Duodenal mucosa (tissue), 2 donors: ENCODE measurements at regions not wholly inside any gene's neighbourhood (a gene's known extent, or its start where the extent isn't known, plus 50 kb on each side); places are given as distances from the start of the nearest gene placed in this dataset.

ENCODE experiments used
- H3K27ac ChIP-seq: one replicate; pipeline ENCODE4 v1.7.0; 2013; ENCODE audit warnings: low read depth, low read length
- H3K27me3 ChIP-seq, 2 donors: one replicate each; pipeline ENCODE4 v1.7.0; 2013; ENCODE audit warnings: low read length in 2 of 2, control low read depth in 1 of 2; ENCODE audit not compliant: insufficient read depth in 2 of 2, control insufficient read depth in 1 of 2
- H3K36me3 ChIP-seq, 2 donors: one replicate each; pipeline ENCODE4 v1.7.0; 2013; ENCODE audit warnings: low read length in 2 of 2, control low read depth in 1 of 2; ENCODE audit not compliant: insufficient read depth in 2 of 2, control insufficient read depth in 1 of 2
- H3K4me1 ChIP-seq, 2 donors: one replicate each; pipeline ENCODE4 v1.7.0; 2013; ENCODE audit warnings: low read length in 2 of 2, control low read depth in 1 of 2; ENCODE audit not compliant: insufficient read depth in 2 of 2, control insufficient read depth in 1 of 2
- H3K4me3 ChIP-seq, 2 donors: one replicate each; pipeline ENCODE4 v1.7.0; 2013; ENCODE audit warnings: low read length in 2 of 2, low read depth in 1 of 2
- H3K9ac ChIP-seq, 2 donors: one replicate each; pipeline ENCODE4 v1.7.0; 2013; ENCODE audit warnings: low read length in 2 of 2, low read depth in 1 of 2
- H3K9me3 ChIP-seq, 2 donors: one replicate each; pipeline ENCODE4 v1.7.0; 2013; ENCODE audit warnings: low read length in 2 of 2, control low read depth in 1 of 2; ENCODE audit not compliant: control insufficient read depth in 1 of 2

GRCh38 chr6:2375443-2375842 is 130.0 kb upstream of the GMDS start:
- no peaks in the 10 kb centered on the region for H3K9me3 ChIP-seq
- H3K4me3 ChIP-seq: no peak overlapping the region
- H3K9ac ChIP-seq: no peak overlapping the region
- H3K36me3 ChIP-seq: no peaks in the 10 kb centered on the region
- H3K4me1 ChIP-seq: no peaks in the 10 kb centered on the region
- H3K27ac ChIP-seq: no peak overlapping the region
- no peaks in the 10 kb centered on the region for H3K27me3 ChIP-seq

GRCh38 chr6:2369606-2370005 is 124.2 kb upstream of the GMDS start:
- Histone ChIP-seq H3K27me3 (no peaks in the 10 kb centered on the region), H3K27ac (no peak overlapping the region), H3K4me1 (no peaks in the 10 kb centered on the region), H3K9me3 (no peaks in the 10 kb centered on the region), H3K9ac (no peak overlapping the region), H3K36me3 (no peaks in the 10 kb centered on the region), H3K4me3 (no peak overlapping the region)

DNA sequence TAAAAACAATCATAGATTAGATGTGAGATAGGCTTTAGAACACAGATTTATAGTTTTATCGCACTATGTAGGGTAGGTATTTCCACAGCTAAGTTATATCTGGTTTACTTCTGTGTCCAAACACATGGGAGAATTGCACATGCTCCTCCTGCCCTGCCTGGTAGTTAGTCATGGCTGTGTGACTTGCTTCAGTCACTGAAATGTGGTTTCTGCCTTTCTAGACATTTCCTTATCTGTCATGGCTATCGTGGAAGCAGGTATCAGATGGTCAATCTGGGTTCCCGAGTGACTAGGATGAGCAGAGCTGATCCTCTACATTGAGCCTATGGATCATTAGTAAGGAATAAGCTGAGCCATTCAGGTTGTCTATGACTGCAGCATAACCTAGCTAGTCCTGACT is 117.8 kb upstream of the GMDS start:
- Histone ChIP-seq H3K4me1 (no peaks in the 10 kb centered on the region), H3K36me3 (peaks cover 0 to 12% of the 10 kb centered on the region in 2 donors), H3K9ac (no peak overlapping the region), H3K27me3 (no peaks in the 10 kb centered on the region), H3K27ac (no peak overlapping the region), H3K9me3 (no peaks in the 10 kb centered on the region), H3K4me3 (no peak overlapping the region)

GRCh38 chr6:2361195-2361594 is 115.8 kb upstream of the GMDS start:
- H3K36me3 ChIP-seq: peaks cover 0 to 12% of the 10 kb centered on the region in 2 donors
- no peak overlapping the region for H3K4me3 ChIP-seq
- no peaks in the 10 kb centered on the region for H3K4me1 ChIP-seq
- no peaks in the 10 kb centered on the region for H3K27me3 ChIP-seq
- H3K9ac ChIP-seq: no peak overlapping the region
- no peak overlapping the region for H3K27ac ChIP-seq
- H3K9me3 ChIP-seq: no peaks in the 10 kb centered on the region

DNA sequence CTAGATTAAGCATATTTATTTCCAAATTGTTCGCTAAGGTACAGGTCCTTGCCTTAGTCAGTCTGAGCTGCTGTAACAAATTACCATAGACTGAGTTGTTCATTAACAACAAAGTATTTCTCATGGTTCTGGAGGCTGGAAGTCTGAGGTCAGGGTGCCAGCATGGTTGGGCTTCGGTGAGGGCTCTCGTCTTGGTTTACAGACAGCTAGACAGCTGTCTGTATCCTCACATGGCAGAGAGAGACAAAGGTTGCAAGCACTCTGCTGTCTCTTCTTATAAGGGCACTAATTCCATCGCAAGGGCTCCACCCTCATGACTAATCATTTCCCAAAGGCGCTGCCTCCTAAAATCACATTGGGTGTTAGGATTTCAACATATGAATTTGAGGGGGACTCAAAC is 115.3 kb upstream of the GMDS start:
- Histone ChIP-seq H3K36me3 (peaks cover 0 to 12% of the 10 kb centered on the region in 2 donors), H3K4me1 (no peaks in the 10 kb centered on the region)

DNA sequence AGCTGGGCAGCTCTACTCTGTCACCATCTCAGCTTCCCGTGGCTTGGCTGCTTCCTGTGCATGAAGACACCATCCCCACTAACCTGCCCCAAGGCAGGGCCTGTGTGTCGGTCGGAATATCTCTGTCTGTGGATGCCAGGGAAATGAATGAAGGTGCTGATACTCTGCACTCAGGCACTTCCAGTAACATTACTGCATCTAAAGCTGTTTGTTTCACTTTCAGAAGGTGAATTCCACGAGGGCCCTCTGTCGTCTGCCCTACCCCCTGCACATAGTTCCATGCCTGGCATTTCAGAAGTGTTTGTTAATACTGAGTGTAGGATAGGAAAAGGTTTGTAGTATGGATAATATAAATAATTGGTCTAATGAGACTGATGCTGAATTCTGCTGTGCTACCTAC is 114.7 kb upstream of the GMDS start:
- Histone ChIP-seq H3K9me3 (no peaks in the 10 kb centered on the region), H3K36me3 (peaks cover 0 to 12% of the 10 kb centered on the region in 2 donors), H3K27me3 (no peaks in the 10 kb centered on the region), H3K9ac (no peak overlapping the region), H3K27ac (no peak overlapping the region), H3K4me3 (no peak overlapping the region), H3K4me1 (no peaks in the 10 kb centered on the region)

More for the DNA sequence above, 115.3 kb upstream of the GMDS start:
- Histone ChIP-seq H3K27ac (no peak overlapping the region), H3K9me3 (no peaks in the 10 kb centered on the region), H3K9ac (no peak overlapping the region), H3K4me3 (no peak overlapping the region), H3K27me3 (no peaks in the 10 kb centered on the region)

DNA sequence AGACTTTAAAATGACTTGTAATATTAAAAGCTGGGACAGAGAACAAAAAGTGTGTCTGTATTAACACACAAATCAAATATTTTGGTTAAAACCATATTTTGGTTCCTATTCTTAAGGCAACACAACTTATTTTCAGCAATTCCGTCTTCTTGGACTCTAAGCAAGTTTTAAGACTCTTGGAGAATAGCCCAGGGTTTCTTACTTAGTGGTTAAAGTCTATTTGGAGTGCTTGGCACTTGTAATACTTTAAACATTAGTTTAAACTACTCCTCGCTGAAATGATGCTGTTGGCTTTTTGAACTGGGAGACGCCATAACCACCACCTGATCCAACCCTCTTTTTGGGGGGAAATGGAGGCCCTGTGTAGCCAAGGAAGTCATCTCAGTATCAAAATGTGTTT is 109.7 kb upstream of the GMDS start:
- H3K4me3 ChIP-seq: no peak overlapping the region
- H3K27ac ChIP-seq: no peak overlapping the region
- H3K4me1 ChIP-seq: peaks cover 0 to 8% of the 10 kb centered on the region in 2 donors

GRCh38 chr6:2354138-2354491 is 108.7 kb upstream of the GMDS start:
- H3K36me3 ChIP-seq: no peaks in the 10 kb centered on the region
- H3K9ac ChIP-seq: no peak overlapping the region
- H3K4me3 ChIP-seq: no peak overlapping the region
- H3K4me1 ChIP-seq: peaks cover 0 to 8% of the 10 kb centered on the region in 2 donors
- H3K9me3 ChIP-seq: no peaks in the 10 kb centered on the region
- H3K27ac ChIP-seq: no peak overlapping the region
- H3K27me3 ChIP-seq: no peaks in the 10 kb centered on the region

More for the DNA sequence above, 109.7 kb upstream of the GMDS start:
- H3K36me3 ChIP-seq: peaks cover 0 to 3% of the 10 kb centered on the region in 2 donors
- no peaks in the 10 kb centered on the region for H3K27me3 ChIP-seq
- H3K9ac ChIP-seq: no peak overlapping the region
- H3K9me3 ChIP-seq: no peaks in the 10 kb centered on the region

DNA sequence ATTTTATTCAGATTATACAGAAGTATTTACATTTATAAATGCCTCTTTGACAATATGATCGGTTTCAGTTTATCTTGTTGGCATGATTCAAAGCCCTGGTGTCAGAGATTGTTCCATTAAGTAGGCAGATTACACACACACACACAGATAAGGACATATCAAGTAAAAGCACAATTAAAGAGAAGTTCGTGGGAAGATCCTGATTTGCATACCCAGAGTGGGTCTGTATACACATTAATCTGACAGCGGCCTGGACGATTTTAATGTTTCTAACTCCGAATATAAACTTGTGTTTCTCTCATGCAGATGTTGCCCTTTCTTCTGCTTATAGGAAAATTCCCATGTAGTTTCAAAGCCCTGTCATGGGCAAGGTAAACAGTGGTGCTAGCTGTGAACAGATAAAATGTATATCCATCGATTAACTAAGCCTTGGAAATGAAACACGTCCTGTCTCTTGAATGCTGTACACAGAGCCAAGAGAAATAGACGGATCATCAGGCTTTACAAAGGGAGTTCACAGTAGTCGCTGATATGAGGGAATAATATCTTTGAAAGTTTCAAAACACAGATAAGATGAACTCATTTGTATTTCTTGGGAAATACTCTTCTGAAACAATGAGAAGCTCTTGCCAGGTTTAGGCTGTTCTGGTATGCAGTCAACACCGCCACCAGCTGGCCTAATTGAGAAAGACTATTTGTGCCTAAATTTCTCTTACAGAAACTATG is 108.2 kb upstream of the GMDS start:
- H3K27ac ChIP-seq: no peak overlapping the region

DNA sequence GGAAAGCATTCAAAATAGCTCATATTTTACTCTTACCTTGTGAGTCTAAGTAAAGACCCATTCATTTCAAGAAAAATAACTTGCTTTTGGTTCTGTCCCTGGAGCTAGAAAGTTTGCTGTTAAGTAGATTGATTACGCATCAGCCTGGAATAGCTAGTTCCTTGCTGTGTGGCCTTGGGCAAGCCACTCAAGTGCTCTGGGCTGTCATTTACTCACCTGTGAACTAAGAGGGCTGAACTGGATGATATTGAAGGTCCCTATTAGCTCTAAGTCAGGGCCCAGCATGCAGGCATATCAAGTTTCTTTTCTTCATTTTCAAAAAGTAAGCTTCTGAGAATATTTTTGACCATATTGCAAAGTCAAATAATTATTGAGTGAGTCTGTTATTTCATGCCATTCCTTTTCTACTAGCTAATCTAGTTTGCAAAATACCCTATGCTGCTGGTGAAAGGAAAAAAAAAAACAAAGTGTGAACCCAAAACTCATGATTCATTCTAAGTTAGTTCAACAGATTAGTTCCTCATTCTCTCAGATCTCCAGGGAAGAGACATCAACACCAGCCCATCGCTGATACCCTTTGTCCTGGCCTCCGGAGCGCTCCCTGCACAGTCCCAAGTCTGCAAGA is 106.5 kb upstream of the GMDS start:
- Histone ChIP-seq H3K9ac (no peak overlapping the region), H3K27me3 (no peaks in the 10 kb centered on the region), H3K27ac (no peak overlapping the region), H3K9me3 (no peaks in the 10 kb centered on the region), H3K4me3 (no peak overlapping the region), H3K36me3 (no peaks in the 10 kb centered on the region), H3K4me1 (peaks cover 0 to 8% of the 10 kb centered on the region in 2 donors)

More for the DNA sequence above, 108.2 kb upstream of the GMDS start:
- H3K4me1 ChIP-seq: peaks cover 0 to 8% of the 10 kb centered on the region in 2 donors
- no peak overlapping the region for H3K9ac ChIP-seq
- H3K4me3 ChIP-seq: no peak overlapping the region
- H3K9me3 ChIP-seq: no peaks in the 10 kb centered on the region
- H3K36me3 ChIP-seq: no peaks in the 10 kb centered on the region
- H3K27me3 ChIP-seq: no peaks in the 10 kb centered on the region
